WTC11 (cell line): ENCODE measurements at regions not wholly inside any gene's neighbourhood (a gene's known extent, or its start where the extent isn't known, plus 50 kb on each side); places are given as distances from the start of the nearest gene placed in this dataset.

Experiments
- ATAC-seq: fragments of 200-7000 bp; cut with Tn5 transposase; 2 replicates; pipeline ENCODE4 v1.10.0; 2021; ENCODE audit warnings: mild to moderate bottlenecking, moderate library complexity
- CTCF ChIA-PET: fragments of 300-600 bp; sonication (Branson Sonifier 250); formaldehyde crosslinking; loops from one replicate; lab custom pipeline; 2021; ENCODE audit warnings: antibody characterized with exemption; lab: Charles Lee
- POLR2A ChIA-PET: fragments of 350-600 bp; sonication (Branson Sonifier 250); formaldehyde crosslinking; loops from one replicate; lab custom pipeline; 2021; ENCODE audit warnings: antibody characterized with exemption; lab: Charles Lee
- DNase-seq: peaks from one replicate; pipeline ENCODE4 v3.0.0; 2021; ENCODE audit warnings: low spot score
- H3K27ac Mint-ChIP-seq: 2 replicates; pipeline ENCODE4 v1.8.0; 2021; ENCODE audit warnings: mixed read lengths
- H3K27me3 Mint-ChIP-seq: 2 replicates; pipeline ENCODE4 v1.8.0; 2021; ENCODE audit warnings: low read depth, mild to moderate bottlenecking, moderate library complexity, mixed read lengths
- H3K36me3 Mint-ChIP-seq: 2 replicates; pipeline ENCODE4 v1.8.0; 2021; ENCODE audit warnings: mixed read lengths
- H3K4me1 Mint-ChIP-seq: 2 replicates; pipeline ENCODE4 v1.8.0; 2022; ENCODE audit warnings: mixed read lengths
- H3K4me3 Mint-ChIP-seq: 2 replicates; pipeline ENCODE4 v1.8.0; 2021; ENCODE audit warnings: mild to moderate bottlenecking, moderate library complexity, mixed read lengths
- H3K9me3 Mint-ChIP-seq: 2 replicates; pipeline ENCODE4 v1.8.0; 2021; ENCODE audit warnings: mixed read lengths
- GRHL2 ChIP-seq: fragments of 250-450 bp; sonication (Bioruptor Pico); IDR thresholded peaks from 2 replicates; pipeline ENCODE4 v1.8.0; 2022; ENCODE audit warnings: mild to moderate bottlenecking, moderate library complexity; ENCODE audit not compliant: insufficient replicate concordance, severe bottlenecking
- IRF2 ChIP-seq: sonication (generic); formaldehyde crosslinking; IDR thresholded peaks from 2 replicates; pipeline ENCODE4 v1.8.0; 2022; ENCODE audit warnings: low read depth, missing genetic modification reagents, borderline replicate concordance
- MYBL2 ChIP-seq: sonication (generic); formaldehyde crosslinking; IDR thresholded peaks from 2 replicates; pipeline ENCODE4 v1.8.1; 2023; ENCODE audit warnings: mild to moderate bottlenecking, moderate library complexity, missing genetic modification reagents
- OVOL2 ChIP-seq: fragments of 250-450 bp; sonication (Bioruptor Pico); IDR thresholded peaks from 2 replicates; pipeline ENCODE4 v1.9.0; 2021; ENCODE audit warnings: mild to moderate bottlenecking, borderline replicate concordance
- PRRX2 ChIP-seq: fragments of 250-450 bp; sonication (Bioruptor Pico); IDR thresholded peaks from 2 replicates; pipeline ENCODE4 v1.8.0; 2021; ENCODE audit warnings: mild to moderate bottlenecking
- RORB ChIP-seq: fragments of 250-450 bp; sonication (Bioruptor Pico); IDR thresholded peaks from 2 replicates; pipeline ENCODE4 v1.9.0; 2021; ENCODE audit warnings: mild to moderate bottlenecking
- SOX15 ChIP-seq: fragments of 250-450 bp; sonication (Bioruptor Pico); IDR thresholded peaks from 2 replicates; pipeline ENCODE4 v1.9.0; 2021; ENCODE audit warnings: mild to moderate bottlenecking
- TP53 ChIP-seq: sonication (generic); formaldehyde crosslinking; IDR thresholded peaks from 2 replicates; pipeline ENCODE4 v1.8.1; 2023; ENCODE audit warnings: mild to moderate bottlenecking, missing genetic modification reagents
- ZNF232 ChIP-seq: sonication (generic); formaldehyde crosslinking; IDR thresholded peaks from 2 replicates; pipeline ENCODE4 v1.8.0; 2022; ENCODE audit warnings: mild to moderate bottlenecking, missing genetic modification reagents
- TF ChIP-seq, protein P1 (sequence below): sonication (generic); formaldehyde crosslinking; IDR thresholded peaks from 2 replicates; pipeline ENCODE4 v1.8.1; 2022; ENCODE audit warnings: missing genetic modification reagents, borderline replicate concordance
- TF ChIP-seq, protein P2 (sequence below): sonication (generic); formaldehyde crosslinking; IDR thresholded peaks from 2 replicates; pipeline ENCODE4 v1.8.0; 2022; ENCODE audit warnings: mild to moderate bottlenecking, missing genetic modification reagents
- TF ChIP-seq, protein P3 (sequence below): sonication (generic); formaldehyde crosslinking; IDR thresholded peaks from 2 replicates; pipeline ENCODE4 v1.8.1; 2022; ENCODE audit warnings: low read depth, missing genetic modification reagents, borderline replicate concordance
- TF ChIP-seq, protein P4 (sequence below): fragments of 250-450 bp; sonication (Bioruptor Pico); IDR thresholded peaks from 2 replicates; pipeline ENCODE4 v1.9.0; 2021; ENCODE audit warnings: moderate library complexity, mild to moderate bottlenecking, inconsistent platforms, borderline replicate concordance
- TF ChIP-seq, protein P5 (sequence below): sonication (generic); formaldehyde crosslinking; IDR thresholded peaks from 2 replicates; pipeline ENCODE4 v1.8.1; 2022; ENCODE audit warnings: mild to moderate bottlenecking, missing genetic modification reagents, moderate library complexity, borderline replicate concordance
- TF ChIP-seq, protein P6 (sequence below): fragments of 200-600 bp; IDR thresholded peaks from 2 replicates; pipeline ENCODE4 v1.8.0; 2022; ENCODE audit warnings: antibody characterized with exemption
- TF ChIP-seq, protein P7 (sequence below): sonication (generic); formaldehyde crosslinking; IDR thresholded peaks from 2 replicates; pipeline ENCODE4 v1.8.0; 2023; ENCODE audit warnings: missing genetic modification reagents
- TF ChIP-seq, protein P8 (sequence below): sonication (generic); formaldehyde crosslinking; IDR thresholded peaks from 2 replicates; pipeline ENCODE4 v1.8.1; 2022; ENCODE audit warnings: mild to moderate bottlenecking, moderate library complexity, missing genetic modification reagents
- TF ChIP-seq, protein P9 (sequence below): sonication (generic); formaldehyde crosslinking; IDR thresholded peaks from 2 replicates; pipeline ENCODE4 v1.8.1; 2023; ENCODE audit warnings: mild to moderate bottlenecking, missing genetic modification reagents, moderate library complexity
- TF ChIP-seq, protein P10 (sequence below): fragments of 250-450 bp; sonication (Bioruptor Pico); IDR thresholded peaks from 2 replicates; pipeline ENCODE4 v2.1.2; 2022; ENCODE audit warnings: mild to moderate bottlenecking, moderate library complexity
- TF ChIP-seq, protein P11 (sequence below): sonication (generic); formaldehyde crosslinking; IDR thresholded peaks from 2 replicates; pipeline ENCODE4 v1.8.1; 2023; ENCODE audit warnings: mild to moderate bottlenecking, moderate library complexity, missing genetic modification reagents

DNA sequence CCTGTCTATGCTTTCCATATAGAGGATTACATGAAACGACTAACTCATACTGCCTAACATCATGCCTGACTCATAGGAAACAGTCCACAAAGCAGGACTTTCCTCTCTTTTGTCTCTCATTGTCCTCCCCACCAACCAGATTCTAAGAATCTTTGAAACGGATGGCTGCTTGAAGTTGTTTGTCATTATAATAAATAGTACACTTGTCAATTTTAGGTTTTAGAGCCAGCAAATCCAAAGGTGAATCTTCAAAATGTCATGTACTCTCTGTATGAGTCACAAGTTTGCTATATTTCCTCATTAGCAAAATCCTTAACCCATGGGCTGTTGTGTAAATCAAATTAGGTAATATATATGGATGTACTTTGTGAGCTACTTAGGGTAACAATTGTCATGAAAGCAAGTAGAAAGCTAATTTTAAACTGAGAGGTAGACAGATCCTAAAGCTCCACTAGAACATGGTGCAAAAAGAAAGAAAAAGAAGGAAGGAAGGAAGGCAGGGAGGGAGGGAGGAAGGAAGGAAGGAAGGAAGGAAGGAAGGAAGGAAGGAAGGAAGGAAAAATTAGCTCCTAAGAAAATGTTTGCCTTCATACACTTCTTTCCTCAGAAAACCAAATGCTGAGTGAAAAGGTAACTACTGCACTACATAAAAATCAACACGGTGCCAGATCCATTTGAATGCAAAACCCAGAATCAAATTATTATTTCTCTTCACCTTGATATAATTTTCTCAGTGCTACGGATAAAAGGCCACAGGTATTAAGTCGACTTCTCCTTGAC, 129.5 kb upstream of the PRMT6 start:
- H3K4me3 Mint-ChIP-seq, result no peak overlapping the region
- POLR2A ChIA-PET, result no interaction called here
- no peak overlapping the region for H3K27ac Mint-ChIP-seq
- DNase-seq (no peak), ATAC-seq (no peak)
- no peaks in the 10 kb centered on the region for H3K27me3 Mint-ChIP-seq
- CTCF ChIA-PET, result no interaction called here
- TF ChIP-seq, protein P1, sequence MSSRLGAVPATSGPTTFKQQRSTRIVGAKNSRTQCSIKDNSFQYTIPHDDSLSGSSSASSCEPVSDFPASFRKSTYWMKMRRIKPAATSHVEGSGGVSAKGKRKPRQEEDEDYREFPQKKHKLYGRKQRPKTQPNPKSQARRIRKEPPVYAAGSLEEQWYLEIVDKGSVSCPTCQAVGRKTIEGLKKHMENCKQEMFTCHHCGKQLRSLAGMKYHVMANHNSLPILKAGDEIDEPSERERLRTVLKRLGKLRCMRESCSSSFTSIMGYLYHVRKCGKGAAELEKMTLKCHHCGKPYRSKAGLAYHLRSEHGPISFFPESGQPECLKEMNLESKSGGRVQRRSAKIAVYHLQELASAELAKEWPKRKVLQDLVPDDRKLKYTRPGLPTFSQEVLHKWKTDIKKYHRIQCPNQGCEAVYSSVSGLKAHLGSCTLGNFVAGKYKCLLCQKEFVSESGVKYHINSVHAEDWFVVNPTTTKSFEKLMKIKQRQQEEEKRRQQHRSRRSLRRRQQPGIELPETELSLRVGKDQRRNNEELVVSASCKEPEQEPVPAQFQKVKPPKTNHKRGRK, result no peak
- TF ChIP-seq, protein P2, sequence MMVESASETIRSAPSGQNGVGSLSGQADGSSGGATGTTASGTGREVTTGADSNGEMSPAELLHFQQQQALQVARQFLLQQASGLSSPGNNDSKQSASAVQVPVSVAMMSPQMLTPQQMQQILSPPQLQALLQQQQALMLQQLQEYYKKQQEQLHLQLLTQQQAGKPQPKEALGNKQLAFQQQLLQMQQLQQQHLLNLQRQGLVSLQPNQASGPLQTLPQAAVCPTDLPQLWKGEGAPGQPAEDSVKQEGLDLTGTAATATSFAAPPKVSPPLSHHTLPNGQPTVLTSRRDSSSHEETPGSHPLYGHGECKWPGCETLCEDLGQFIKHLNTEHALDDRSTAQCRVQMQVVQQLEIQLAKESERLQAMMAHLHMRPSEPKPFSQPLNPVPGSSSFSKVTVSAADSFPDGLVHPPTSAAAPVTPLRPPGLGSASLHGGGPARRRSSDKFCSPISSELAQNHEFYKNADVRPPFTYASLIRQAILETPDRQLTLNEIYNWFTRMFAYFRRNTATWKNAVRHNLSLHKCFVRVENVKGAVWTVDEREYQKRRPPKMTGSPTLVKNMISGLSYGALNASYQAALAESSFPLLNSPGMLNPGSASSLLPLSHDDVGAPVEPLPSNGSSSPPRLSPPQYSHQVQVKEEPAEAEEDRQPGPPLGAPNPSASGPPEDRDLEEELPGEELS, result no peak
- TF ChIP-seq MYBL2 (CRISPR knock-in tag) (no peak), ZNF232 (CRISPR knock-in tag) (no peak), SOX15 (CRISPR knock-in tag) (no peak), IRF2 (no peak), OVOL2 (no peak), RORB (CRISPR knock-in tag) (no peak), GRHL2 (CRISPR knock-in tag) (no peak), PRRX2 (CRISPR knock-in tag) (no peak), TP53 (CRISPR knock-in tag) (no peak)
- TF ChIP-seq, protein P3, sequence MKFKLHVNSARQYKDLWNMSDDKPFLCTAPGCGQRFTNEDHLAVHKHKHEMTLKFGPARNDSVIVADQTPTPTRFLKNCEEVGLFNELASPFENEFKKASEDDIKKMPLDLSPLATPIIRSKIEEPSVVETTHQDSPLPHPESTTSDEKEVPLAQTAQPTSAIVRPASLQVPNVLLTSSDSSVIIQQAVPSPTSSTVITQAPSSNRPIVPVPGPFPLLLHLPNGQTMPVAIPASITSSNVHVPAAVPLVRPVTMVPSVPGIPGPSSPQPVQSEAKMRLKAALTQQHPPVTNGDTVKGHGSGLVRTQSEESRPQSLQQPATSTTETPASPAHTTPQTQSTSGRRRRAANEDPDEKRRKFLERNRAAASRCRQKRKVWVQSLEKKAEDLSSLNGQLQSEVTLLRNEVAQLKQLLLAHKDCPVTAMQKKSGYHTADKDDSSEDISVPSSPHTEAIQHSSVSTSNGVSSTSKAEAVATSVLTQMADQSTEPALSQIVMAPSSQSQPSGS (CRISPR knock-in tag), result no peak
- TF ChIP-seq, protein P4, sequence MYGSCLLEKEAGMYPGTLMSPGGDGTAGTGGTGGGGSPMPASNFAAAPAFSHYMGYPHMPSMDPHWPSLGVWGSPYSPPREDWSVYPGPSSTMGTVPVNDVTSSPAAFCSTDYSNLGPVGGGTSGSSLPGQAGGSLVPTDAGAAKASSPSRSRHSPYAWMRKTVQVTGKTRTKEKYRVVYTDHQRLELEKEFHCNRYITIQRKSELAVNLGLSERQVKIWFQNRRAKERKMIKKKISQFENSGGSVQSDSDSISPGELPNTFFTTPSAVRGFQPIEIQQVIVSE (CRISPR knock-in tag), result no peak
- TF ChIP-seq, protein P5, sequence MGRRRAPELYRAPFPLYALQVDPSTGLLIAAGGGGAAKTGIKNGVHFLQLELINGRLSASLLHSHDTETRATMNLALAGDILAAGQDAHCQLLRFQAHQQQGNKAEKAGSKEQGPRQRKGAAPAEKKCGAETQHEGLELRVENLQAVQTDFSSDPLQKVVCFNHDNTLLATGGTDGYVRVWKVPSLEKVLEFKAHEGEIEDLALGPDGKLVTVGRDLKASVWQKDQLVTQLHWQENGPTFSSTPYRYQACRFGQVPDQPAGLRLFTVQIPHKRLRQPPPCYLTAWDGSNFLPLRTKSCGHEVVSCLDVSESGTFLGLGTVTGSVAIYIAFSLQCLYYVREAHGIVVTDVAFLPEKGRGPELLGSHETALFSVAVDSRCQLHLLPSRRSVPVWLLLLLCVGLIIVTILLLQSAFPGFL, result no peak
- TF ChIP-seq, protein P6, sequence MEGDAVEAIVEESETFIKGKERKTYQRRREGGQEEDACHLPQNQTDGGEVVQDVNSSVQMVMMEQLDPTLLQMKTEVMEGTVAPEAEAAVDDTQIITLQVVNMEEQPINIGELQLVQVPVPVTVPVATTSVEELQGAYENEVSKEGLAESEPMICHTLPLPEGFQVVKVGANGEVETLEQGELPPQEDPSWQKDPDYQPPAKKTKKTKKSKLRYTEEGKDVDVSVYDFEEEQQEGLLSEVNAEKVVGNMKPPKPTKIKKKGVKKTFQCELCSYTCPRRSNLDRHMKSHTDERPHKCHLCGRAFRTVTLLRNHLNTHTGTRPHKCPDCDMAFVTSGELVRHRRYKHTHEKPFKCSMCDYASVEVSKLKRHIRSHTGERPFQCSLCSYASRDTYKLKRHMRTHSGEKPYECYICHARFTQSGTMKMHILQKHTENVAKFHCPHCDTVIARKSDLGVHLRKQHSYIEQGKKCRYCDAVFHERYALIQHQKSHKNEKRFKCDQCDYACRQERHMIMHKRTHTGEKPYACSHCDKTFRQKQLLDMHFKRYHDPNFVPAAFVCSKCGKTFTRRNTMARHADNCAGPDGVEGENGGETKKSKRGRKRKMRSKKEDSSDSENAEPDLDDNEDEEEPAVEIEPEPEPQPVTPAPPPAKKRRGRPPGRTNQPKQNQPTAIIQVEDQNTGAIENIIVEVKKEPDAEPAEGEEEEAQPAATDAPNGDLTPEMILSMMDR, result no peak
- TF ChIP-seq, protein P7, sequence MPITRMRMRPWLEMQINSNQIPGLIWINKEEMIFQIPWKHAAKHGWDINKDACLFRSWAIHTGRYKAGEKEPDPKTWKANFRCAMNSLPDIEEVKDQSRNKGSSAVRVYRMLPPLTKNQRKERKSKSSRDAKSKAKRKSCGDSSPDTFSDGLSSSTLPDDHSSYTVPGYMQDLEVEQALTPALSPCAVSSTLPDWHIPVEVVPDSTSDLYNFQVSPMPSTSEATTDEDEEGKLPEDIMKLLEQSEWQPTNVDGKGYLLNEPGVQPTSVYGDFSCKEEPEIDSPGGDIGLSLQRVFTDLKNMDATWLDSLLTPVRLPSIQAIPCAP (CRISPR knock-in tag), result no peak
- TF ChIP-seq, protein P8, sequence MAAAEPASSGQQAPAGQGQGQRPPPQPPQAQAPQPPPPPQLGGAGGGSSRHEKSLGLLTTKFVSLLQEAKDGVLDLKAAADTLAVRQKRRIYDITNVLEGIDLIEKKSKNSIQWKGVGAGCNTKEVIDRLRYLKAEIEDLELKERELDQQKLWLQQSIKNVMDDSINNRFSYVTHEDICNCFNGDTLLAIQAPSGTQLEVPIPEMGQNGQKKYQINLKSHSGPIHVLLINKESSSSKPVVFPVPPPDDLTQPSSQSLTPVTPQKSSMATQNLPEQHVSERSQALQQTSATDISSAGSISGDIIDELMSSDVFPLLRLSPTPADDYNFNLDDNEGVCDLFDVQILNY (CRISPR knock-in tag), result no peak
- TF ChIP-seq, protein P9, sequence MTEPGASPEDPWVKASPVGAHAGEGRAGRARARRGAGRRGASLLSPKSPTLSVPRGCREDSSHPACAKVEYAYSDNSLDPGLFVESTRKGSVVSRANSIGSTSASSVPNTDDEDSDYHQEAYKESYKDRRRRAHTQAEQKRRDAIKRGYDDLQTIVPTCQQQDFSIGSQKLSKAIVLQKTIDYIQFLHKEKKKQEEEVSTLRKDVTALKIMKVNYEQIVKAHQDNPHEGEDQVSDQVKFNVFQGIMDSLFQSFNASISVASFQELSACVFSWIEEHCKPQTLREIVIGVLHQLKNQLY, result no peak
- TF ChIP-seq, protein P10, sequence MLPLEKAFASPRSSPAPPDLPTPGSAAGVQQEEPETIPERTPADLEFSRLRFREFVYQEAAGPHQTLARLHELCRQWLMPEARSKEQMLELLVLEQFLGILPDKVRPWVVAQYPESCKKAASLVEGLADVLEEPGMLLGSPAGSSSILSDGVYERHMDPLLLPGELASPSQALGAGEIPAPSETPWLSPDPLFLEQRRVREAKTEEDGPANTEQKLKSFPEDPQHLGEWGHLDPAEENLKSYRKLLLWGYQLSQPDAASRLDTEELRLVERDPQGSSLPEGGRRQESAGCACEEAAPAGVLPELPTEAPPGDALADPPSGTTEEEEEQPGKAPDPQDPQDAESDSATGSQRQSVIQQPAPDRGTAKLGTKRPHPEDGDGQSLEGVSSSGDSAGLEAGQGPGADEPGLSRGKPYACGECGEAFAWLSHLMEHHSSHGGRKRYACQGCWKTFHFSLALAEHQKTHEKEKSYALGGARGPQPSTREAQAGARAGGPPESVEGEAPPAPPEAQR, result no peak
- TF ChIP-seq, protein P11, sequence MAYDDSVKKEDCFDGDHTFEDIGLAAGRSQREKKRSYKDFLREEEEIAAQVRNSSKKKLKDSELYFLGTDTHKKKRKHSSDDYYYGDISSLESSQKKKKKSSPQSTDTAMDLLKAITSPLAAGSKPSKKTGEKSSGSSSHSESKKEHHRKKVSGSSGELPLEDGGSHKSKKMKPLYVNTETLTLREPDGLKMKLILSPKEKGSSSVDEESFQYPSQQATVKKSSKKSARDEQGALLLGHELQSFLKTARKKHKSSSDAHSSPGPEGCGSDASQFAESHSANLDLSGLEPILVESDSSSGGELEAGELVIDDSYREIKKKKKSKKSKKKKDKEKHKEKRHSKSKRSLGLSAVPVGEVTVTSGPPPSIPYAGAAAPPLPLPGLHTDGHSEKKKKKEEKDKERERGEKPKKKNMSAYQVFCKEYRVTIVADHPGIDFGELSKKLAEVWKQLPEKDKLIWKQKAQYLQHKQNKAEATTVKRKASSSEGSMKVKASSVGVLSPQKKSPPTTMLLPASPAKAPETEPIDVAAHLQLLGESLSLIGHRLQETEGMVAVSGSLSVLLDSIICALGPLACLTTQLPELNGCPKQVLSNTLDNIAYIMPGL (CRISPR knock-in tag), result no peak
- H3K9me3 Mint-ChIP-seq, result peaks cover 8% of the 10 kb centered on the region; the same call in 1 of the 2 replicates
- H3K36me3 Mint-ChIP-seq, result peaks cover 4% of the 10 kb centered on the region; the same call in 1 of the 2 replicates
- peaks cover 7% of the 10 kb centered on the region for H3K4me1 Mint-ChIP-seq
